PC-3 (cell line): ENCODE measurements at regions not wholly inside any gene's neighbourhood (a gene's known extent, or its start where the extent isn't known, plus 50 kb on each side); places are given as distances from the start of the nearest gene placed in this dataset.

Source experiments
- ATAC-seq: fragments of 200-7000 bp; cut with Tn5 transposase; 2 replicates; pipeline ENCODE4 v1.9.1; 2020; ENCODE audit warnings: mild to moderate bottlenecking, moderate library complexity
- BruUV-seq: library from RNA; stranded (reverse); fragments of 400-500 nt; replicated peaks from 2 replicates; lab custom pipeline; 2021; lab: Mats Ljungman, UMichigan
- CTCF ChIA-PET: fragments of 300-600 bp; sonication (Branson Sonifier 250); formaldehyde crosslinking; loops from one replicate; lab custom pipeline; 2022; ENCODE audit warnings: antibody characterized with exemption; lab: Charles Lee
- POLR2A ChIA-PET: fragments of 300-600 bp; sonication (Branson Sonifier 250); formaldehyde crosslinking; loops from one replicate; lab custom pipeline; 2022; ENCODE audit warnings: antibody characterized with exemption; ENCODE audit not compliant: unreplicated experiment; lab: Charles Lee
- DNase-seq: peaks from one replicate; pipeline ENCODE4 v3.0.0-alpha.2; 2015
- H2AFZ ChIP-seq: fragments of 300-600 bp; sonication (generic); 2 replicates; pipeline ENCODE4 v1.6.0; 2016; ENCODE audit warnings: antibody characterized with exemption, low read length
- H3F3A ChIP-seq: fragments of 300-600 bp; sonication (generic); one replicate; pipeline ENCODE4 v1.6.0; 2017; ENCODE audit warnings: antibody characterized with exemption, low read length, control low read depth, mild to moderate bottlenecking; ENCODE audit not compliant: unreplicated experiment
- H3K27ac ChIP-seq: fragments of 300-600 bp; sonication (generic); 2 replicates; pipeline ENCODE4 v1.5.1; 2016; ENCODE audit warnings: mild to moderate bottlenecking, low read length
- H3K27me3 ChIP-seq: fragments of 300-600 bp; sonication (generic); 2 replicates; pipeline ENCODE4 v1.6.1; 2016; ENCODE audit warnings: low read length, mixed read lengths
- H3K36me3 ChIP-seq: fragments of 300-600 bp; sonication (generic); 2 replicates; pipeline ENCODE4 v1.6.1; 2016; ENCODE audit warnings: low read depth, mixed run types, low read length, mixed read lengths
- H3K4me1 ChIP-seq: fragments of 300-600 bp; sonication (generic); 2 replicates; pipeline ENCODE4 v1.5.1; 2016; ENCODE audit warnings: low read length; ENCODE audit not compliant: insufficient read depth
- H3K4me2 ChIP-seq: fragments of 300-600 bp; sonication (generic); 2 replicates; pipeline ENCODE4 v1.6.0; 2016; ENCODE audit warnings: low read length
- H3K4me3 ChIP-seq: fragments of 300-600 bp; sonication (generic); 2 replicates; pipeline ENCODE4 v1.5.1; 2016; ENCODE audit warnings: mild to moderate bottlenecking, low read length, mixed read lengths
- H3K79me2 ChIP-seq: fragments of 300-600 bp; sonication (generic); 2 replicates; pipeline ENCODE4 v1.6.1; 2017; ENCODE audit warnings: low read length, mixed read lengths
- H3K9ac ChIP-seq: fragments of 300-600 bp; sonication (generic); 2 replicates; pipeline ENCODE4 v1.6.0; 2016; ENCODE audit warnings: mild to moderate bottlenecking, low read length
- H3K9me2 ChIP-seq: fragments of 300-600 bp; sonication (generic); replicated peaks from 2 replicates; pipeline ENCODE4 v1.6.1; 2016; ENCODE audit warnings: mixed run types, low read length, mixed read lengths
- H3K9me3 ChIP-seq: fragments of 300-600 bp; sonication (generic); 2 replicates; pipeline ENCODE4 v1.6.1; 2016; ENCODE audit warnings: low read length, mixed read lengths
- H4K20me1 ChIP-seq: fragments of 300-600 bp; sonication (generic); 2 replicates; pipeline ENCODE4 v1.6.1; 2016; ENCODE audit warnings: low read length, mixed read lengths
- EZH2 ChIP-seq: fragments of 300-600 bp; sonication (generic); IDR thresholded peaks from one replicate; pipeline ENCODE4 v1.6.1; 2017; ENCODE audit warnings: antibody characterized with exemption, mild to moderate bottlenecking, low read length; ENCODE audit not compliant: unreplicated experiment
- EZH2phosphoT487 ChIP-seq: fragments of 300-600 bp; sonication (generic); IDR thresholded peaks from 2 replicates; pipeline ENCODE4 v1.6.1; 2018; ENCODE audit warnings: mild to moderate bottlenecking, antibody characterized with exemption, low read length, borderline replicate concordance
- intact Hi-C: fragments of 100-400 bp; cut with micrococcal nuclease; formaldehyde crosslinking; loops from 2 replicates; pipeline ENCODE4 v1.9.0; 2023
- TF ChIP-seq, protein P1 (sequence below): fragments of 300-600 bp; sonication (generic); conservative IDR thresholded peaks from 2 replicates; pipeline ENCODE4 v1.5.1; 2017; ENCODE audit warnings: antibody characterized with exemption, low read depth, mild to moderate bottlenecking, low read length

DNA sequence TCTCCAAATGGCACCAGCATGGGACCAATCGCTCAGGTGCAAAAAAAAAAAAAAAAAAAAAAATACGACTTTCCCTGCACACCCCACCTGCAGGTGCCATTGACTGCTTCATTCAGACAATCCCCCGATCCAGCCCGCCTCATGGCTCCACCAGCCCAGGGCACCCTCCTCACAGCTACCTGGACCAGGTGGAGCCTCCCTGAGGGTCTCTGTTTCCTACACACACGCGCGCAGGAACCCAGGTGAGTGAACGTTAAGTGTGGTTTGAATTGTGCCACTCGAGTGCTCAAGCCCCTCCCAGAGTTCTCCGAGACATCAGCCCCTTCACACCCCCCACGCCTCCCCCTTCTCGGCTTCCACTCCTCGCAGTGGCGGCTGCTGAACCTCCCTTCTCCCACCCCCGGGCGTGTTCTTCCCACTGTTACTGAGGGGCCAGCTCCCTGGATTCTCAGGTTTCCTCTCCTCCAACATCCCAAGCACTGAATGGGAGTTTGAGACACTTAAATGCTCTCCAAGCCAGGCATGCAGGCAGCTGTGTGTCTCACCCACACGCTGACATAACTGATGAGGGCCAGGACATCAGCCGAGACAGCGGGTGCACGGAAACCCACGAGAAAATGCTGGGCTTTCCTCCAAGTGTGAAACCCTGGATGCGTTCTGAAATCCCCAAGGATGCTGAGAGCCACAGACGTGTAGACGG is 88.8 kb upstream of the SNTG2 start:
- H3K4me2 ChIP-seq = no peak overlapping the region
- H3K27me3 ChIP-seq = peaks cover 11% of the 10 kb centered on the region
- intact Hi-C loops = no loop called here
- no peak for TF ChIP-seq EZH2
- TF ChIP-seq, protein P1, sequence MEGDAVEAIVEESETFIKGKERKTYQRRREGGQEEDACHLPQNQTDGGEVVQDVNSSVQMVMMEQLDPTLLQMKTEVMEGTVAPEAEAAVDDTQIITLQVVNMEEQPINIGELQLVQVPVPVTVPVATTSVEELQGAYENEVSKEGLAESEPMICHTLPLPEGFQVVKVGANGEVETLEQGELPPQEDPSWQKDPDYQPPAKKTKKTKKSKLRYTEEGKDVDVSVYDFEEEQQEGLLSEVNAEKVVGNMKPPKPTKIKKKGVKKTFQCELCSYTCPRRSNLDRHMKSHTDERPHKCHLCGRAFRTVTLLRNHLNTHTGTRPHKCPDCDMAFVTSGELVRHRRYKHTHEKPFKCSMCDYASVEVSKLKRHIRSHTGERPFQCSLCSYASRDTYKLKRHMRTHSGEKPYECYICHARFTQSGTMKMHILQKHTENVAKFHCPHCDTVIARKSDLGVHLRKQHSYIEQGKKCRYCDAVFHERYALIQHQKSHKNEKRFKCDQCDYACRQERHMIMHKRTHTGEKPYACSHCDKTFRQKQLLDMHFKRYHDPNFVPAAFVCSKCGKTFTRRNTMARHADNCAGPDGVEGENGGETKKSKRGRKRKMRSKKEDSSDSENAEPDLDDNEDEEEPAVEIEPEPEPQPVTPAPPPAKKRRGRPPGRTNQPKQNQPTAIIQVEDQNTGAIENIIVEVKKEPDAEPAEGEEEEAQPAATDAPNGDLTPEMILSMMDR = no peak
- no peak for TF ChIP-seq EZH2phosphoT487
- no peak overlapping the region for H3K4me3 ChIP-seq
- no peaks in the 10 kb centered on the region for H3K79me2 ChIP-seq
- ATAC-seq (no peak), DNase-seq (no peak)
- no peaks in the 10 kb centered on the region for H3K9me2 ChIP-seq
- H3F3A ChIP-seq = no peaks in the 10 kb centered on the region
- no peaks in the 10 kb centered on the region for H4K20me1 ChIP-seq
- BruUV-seq = no TSS peak
- ChIA-PET CTCF (no interaction called here), POLR2A (no interaction called here)
- H3K4me1 ChIP-seq = no peaks in the 10 kb centered on the region
- no peak overlapping the region for H3K9ac ChIP-seq
- no peak overlapping the region for H3K27ac ChIP-seq
- H2AFZ ChIP-seq = no peak overlapping the region
- H3K36me3 ChIP-seq = no peaks in the 10 kb centered on the region
- no peaks in the 10 kb centered on the region for H3K9me3 ChIP-seq

DNA sequence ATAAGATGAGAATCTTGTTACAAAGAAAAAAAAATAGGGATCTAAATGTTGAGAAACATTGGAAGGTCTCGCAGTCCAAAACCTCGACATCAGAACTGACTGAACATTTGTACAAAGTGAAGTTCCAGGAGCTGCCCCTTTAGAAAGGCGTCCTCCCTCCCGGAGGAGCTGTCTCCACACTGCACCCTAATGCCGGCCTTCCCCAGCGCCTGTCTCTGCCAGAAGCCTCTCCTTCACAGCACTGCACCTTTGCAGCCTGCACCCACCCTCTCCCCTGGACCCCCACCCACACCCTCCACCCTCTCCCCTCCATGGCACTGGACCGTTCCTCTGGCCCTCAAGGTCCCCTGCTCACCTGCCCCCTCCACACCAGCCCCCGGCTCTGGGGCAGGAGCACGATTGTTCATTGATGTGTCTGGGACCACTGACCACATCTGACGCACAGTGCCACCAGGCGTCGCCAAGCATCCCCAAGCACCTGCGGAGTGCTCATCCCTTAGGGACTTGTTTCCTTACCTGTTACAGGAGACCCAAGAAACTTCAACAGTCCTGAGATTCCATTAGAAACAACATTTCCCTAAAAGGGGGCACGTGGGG is 90.3 kb upstream of the SNTG2 start:
- Histone ChIP-seq H3K27me3 (no peaks in the 10 kb centered on the region), H3K79me2 (no peaks in the 10 kb centered on the region), H3K4me1 (no peaks in the 10 kb centered on the region), H3K4me3 (no peak overlapping the region), H2AFZ (no peak overlapping the region), H3K27ac (no peak overlapping the region), H3K9ac (no peak overlapping the region), H3K4me2 (no peak overlapping the region), H4K20me1 (no peaks in the 10 kb centered on the region), H3K36me3 (no peaks in the 10 kb centered on the region), H3K9me2 (no peaks in the 10 kb centered on the region), H3K9me3 (no peaks in the 10 kb centered on the region), H3F3A (no peaks in the 10 kb centered on the region)
- no TSS peak for BruUV-seq
- POLR2A ChIA-PET = no interaction called here
- ATAC-seq = peak; percentile 46
- TF ChIP-seq, protein P1 = peak; percentile 21; the same call in 1 of the 2 replicates
- TF ChIP-seq EZH2phosphoT487 (no peak), EZH2 (no peak)
- intact Hi-C loops = no loop called here
- CTCF ChIA-PET = no interaction called here
- DNase-seq = peak; percentile 20

DNA sequence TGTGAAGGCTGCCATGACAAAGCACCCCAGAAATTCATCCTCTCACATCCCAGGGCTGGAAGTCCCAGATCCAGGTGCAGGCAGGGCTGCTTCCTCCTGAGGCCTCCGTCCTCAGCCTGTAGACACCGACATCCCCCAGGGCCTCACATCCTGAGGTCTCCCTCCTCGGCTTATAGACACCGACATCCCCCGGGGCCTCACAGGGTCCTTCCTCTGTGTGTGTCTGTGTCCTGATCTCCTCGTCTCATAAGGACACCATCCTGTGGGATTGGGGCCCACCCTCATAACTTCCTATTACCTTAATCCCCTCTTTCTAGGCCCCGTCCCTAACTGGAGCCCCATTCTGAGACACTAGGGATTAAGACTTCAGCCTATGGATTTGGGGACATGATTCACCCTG is 92.0 kb upstream of the SNTG2 start:
- Histone ChIP-seq H3K9me3 (no peaks in the 10 kb centered on the region), H3K27ac (no peak overlapping the region), H3K79me2 (no peaks in the 10 kb centered on the region), H3K36me3 (no peaks in the 10 kb centered on the region), H3K27me3 (peaks cover under 1% of the 10 kb centered on the region; the same call in 1 of the 2 replicates), H3K9me2 (no peaks in the 10 kb centered on the region), H3K4me3 (no peak overlapping the region), H3K9ac (no peak overlapping the region), H2AFZ (no peak overlapping the region), H3K4me2 (no peak overlapping the region), H4K20me1 (no peaks in the 10 kb centered on the region), H3F3A (no peaks in the 10 kb centered on the region), H3K4me1 (no peaks in the 10 kb centered on the region)
- ChIA-PET POLR2A (no interaction called here), CTCF (no interaction called here)
- no peak for DNase-seq
- intact Hi-C loops = no loop called here
- TF ChIP-seq, protein P1 = no peak
- TF ChIP-seq EZH2phosphoT487 (no peak), EZH2 (no peak)
- no peak for ATAC-seq
- BruUV-seq = no TSS peak
